Loucy (cell line): ENCODE measurements at regions not wholly inside any gene's neighbourhood (a gene's known extent, or its start where the extent isn't known, plus 50 kb on each side); places are given as distances from the start of the nearest gene placed in this dataset.

Experiments used
- CTCF ChIP-seq: fragments of 200-600 bp; sonication (generic); conservative IDR thresholded peaks from 2 replicates; pipeline ENCODE4 v1.5.1; 2014; ENCODE audit warnings: mild to moderate bottlenecking, antibody characterized with exemption, low read length
- EZH2phosphoT487 ChIP-seq: fragments of 200-600 bp; IDR thresholded peaks from 2 replicates; pipeline ENCODE4 v1.6.1; 2018; ENCODE audit warnings: antibody characterized with exemption, mild to moderate bottlenecking, moderate library complexity, borderline replicate concordance

- TF ChIP-seq CTCF: no peak
- TF ChIP-seq EZH2phosphoT487: no peak
Observed at GRCh38 chr18:51346404-51346803, 148.9 kb upstream of the MEX3C start.
